GM21447 (cell line): ENCODE measurements at regions not wholly inside any gene's neighbourhood (a gene's known extent, or its start where the extent isn't known, plus 50 kb on each side); places are given as distances from the start of the nearest gene placed in this dataset.
A peak's percentile ranks its signal among the peaks of the same experiment; 100 is the strongest.
"Not testable (repeated sequence)": the region's sequence is repeated elsewhere in the genome, so short reads cannot be mapped to it uniquely, and the experiment has no call there.

Source experiments
- ATAC-seq: cut with Tn5 transposase; IDR thresholded peaks from one replicate; pipeline ENCODE4 v1.9.1; 2021; ENCODE audit not compliant: unreplicated experiment

GRCh38 chr4:77305766-77306165 lies 148.8 kb downstream of the CCNG2 start:
- ATAC-seq = no peak

- no peak for ATAC-seq
These were observed 149.5 kb downstream of the CCNG2 start for GRCh38 chr4:77306496-77306895.

DNA sequence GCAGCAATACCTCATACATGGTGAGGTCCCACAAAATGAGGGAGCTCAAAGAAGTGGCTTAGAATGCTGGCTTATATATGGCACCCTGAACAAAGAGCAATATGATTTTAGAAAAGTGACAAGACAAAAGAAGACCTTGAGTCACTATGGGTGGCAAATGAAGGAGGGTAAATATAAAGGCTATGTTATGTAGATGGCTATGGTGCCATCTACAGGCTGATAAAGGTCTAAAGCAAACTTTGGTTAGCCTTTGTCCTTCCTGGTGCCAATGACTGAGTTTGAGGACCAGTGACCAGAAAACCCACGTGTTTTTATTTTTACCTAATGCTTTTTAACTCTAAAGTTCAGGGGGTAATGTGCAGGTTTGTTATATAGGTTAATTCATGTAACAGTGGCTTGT lies 151.8 kb downstream of the CCNG2 start:
- no peak for ATAC-seq

DNA sequence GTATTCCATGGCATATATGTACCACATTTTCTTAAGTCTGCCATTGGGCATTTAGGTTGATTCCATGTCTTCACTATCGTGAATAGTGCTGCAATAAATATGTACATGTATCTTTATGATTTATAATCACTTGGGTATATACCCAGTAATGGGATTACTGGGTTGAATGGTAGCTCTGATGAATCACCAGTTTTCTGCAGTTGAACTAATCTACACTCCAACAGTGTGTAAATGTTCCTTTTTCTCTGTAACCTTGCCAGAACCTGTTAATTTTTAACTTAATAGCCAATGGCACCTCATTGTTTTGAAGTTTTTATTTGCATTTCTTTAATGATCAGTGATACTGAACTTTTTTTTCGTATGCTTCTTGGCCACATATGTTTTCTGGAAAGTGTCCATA lies 152.5 kb downstream of the CCNG2 start:
- no peak for ATAC-seq

DNA sequence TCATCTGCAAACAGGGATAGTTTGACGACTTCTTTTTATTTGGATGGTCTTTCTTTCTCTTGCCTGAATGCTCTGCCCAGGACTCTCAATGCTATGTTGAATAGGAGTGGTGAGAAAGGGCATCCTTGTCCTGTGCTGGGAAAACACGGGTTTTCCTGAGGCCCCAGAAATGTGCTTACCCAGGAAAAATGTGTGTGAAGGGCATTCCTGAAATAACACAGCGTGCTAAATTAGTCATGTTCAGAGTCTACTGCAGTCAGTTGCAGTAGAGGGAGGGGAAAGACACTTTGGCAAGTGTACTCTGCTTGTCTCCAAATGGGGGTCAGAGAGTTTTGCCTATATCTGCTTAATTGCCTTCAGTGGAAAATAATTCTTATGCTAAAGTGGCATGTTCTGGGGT lies 153.9 kb downstream of the CCNG2 start:
- no peak for ATAC-seq

- no peak for ATAC-seq
These were observed 157.7 kb downstream of the CCNG2 start for GRCh38 chr4:77314697-77315096.

GRCh38 chr4:77327151-77327550 lies 170.1 kb downstream of the CCNG2 start:
- ATAC-seq = no peak

- ATAC-seq = no peak
These were observed 175.8 kb downstream of the CCNG2 start for GRCh38 chr4:77332696-77333270.

- ATAC-seq = no peak
These were observed 179.6 kb downstream of the CCNG2 start for GRCh38 chr4:77336411-77337142.

- no peak for ATAC-seq
These were observed 185.3 kb downstream of the CCNG2 start for GRCh38 chr4:77342170-77342810.

- no peak for ATAC-seq
These were observed 187.0 kb downstream of the CCNG2 start for GRCh38 chr4:77344001-77344400.

DNA sequence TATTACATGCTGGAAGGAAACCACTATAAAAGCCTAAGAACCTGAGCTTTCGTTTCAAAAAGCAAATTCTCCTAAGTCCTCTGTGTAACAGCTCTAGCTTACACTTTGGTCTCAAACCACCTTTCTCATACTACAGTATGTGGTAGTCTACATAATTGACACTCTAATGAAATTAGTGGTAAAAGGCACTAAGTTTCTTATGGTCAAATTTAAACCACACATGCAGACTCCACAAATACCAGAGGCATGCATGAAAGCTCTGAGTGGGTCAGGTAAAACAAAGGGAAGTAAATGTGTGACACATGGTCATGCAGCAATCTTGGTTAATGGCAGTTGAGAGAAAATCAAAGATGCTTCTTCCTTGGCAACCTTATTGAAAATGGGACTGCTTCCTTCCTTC lies 187.8 kb downstream of the CCNG2 start:
- no peak for ATAC-seq

GRCh38 chr4:77347351-77347966 lies 190.5 kb downstream of the CCNG2 start:
- peak; percentile 75 for ATAC-seq

GRCh38 chr4:77348815-77349214 lies 191.8 kb downstream of the CCNG2 start:
- no peak for ATAC-seq

- ATAC-seq = no peak
These were observed 192.4 kb downstream of the CCNG2 start for GRCh38 chr4:77349364-77349763.

DNA sequence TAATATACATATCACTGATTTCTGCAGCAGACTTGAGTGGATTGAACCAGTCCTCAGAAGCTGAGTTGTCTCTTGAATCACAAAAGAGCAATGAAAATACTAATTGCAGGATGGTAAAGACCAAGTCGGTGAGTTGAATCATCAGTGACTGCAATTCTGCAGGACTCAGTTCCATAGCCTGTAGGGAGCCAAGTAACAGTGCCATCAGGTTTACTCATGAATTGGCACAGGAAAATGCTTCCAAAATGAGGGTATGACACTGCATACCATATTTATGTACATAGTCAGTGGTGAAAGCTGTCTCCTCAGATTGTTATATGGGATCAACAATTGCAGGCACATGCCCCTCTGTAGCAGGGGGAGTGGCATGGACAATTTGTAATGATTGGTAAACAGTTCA lies 192.8 kb downstream of the CCNG2 start:
- no peak for ATAC-seq

DNA sequence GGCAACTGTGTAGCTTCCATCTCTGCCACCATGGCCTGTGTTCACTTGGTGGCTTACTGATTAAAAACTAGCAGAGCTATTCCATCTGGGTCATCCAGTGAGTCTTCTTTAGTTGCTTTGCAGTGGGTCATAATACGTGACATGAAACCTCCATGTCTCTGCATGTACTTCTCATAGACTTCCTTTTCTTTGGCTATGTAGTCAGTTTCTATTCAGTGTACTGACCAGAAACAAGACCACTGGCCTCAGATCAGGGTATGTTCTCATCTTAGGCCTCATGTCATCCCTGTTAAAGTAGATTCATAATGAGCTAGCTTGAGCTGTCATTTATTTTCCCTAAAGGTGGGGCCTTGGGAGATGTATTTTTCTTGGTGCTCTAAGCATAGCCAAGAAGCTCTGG lies 195.2 kb downstream of the CCNG2 start:
- ATAC-seq = no peak

GRCh38 chr4:77353724-77354315 lies 196.8 kb downstream of the CCNG2 start:
- not testable (repeated sequence) for ATAC-seq

GRCh38 chr4:77354550-77354949 lies 197.5 kb downstream of the CCNG2 start:
- no peak for ATAC-seq

DNA sequence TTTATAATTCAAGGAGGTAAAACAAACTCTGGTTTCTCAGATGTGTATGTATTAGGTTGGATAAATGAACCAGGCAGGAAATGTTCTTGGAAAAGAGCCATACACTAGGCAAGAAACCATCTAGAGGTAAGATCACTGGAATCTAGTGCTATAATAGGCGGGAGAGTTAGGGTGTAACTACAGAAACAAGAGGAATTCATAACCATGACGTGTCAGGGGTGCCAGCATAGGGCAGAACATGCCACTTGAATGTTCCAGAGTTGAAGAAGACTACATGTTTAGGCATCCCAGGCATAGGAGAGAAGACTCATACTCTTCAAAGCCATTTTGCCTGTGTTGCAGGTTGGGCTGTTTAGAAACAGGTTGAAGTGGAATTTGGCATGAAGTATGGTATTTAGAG lies 198.7 kb downstream of the CCNG2 start:
- ATAC-seq = no peak

DNA sequence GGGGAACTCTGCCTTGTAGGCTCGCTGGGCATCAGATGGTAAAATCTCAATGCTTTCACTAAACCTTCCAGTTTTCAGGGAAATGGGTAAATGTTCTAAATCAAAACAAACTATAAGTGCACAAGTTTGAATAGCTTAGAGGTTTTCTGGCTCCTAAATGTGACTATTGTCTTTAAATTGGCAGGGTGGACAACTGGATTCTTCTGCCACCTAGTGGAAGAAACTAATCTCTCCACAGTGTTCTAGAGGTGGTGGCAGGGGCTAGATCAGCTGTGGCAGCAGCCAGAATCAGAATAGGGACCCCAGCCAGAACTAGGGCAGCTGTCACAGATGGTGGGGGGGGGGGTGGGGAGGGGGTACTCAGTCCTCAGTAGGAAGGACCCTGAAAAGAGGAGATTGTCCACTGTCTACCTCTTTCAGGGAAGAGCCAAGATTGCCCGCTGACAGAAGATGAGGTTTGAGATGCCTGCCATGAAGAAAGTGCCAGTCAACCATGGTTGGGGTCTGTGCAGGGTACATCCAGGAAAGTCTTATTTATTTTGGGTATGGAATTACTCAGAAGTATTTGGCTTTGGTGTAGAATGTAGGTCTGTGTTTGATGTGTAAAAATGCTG lies 201.4 kb downstream of the CCNG2 start:
- no peak for ATAC-seq
